ENCODE measurements at regions not wholly inside any gene's neighbourhood (a gene's known extent, or its start where the extent isn't known, plus 50 kb on each side); places are given as distances from the start of the nearest gene placed in this dataset.

DNA sequence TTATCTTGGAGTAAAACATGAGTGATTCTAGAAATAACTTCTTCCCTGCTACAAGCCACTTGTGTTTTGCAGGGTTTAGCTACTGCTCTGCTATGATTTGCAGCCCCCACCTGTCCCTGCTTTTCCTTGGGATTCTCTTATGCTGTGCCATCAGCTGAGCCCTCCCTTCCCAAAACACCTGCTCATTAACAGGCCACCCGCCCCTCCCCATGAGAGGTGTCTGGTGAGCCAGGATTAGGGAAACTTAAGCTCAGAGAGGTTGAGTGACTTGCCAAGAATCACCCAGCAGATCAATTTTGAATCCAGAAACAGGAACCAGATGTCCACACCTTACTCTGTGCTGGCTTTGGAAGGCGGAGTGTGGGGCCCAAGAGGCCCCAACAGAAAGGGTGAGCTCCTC lies 111.7 kb upstream of the CXCL14 start:
- in situ Hi-C loops (cut with HindIII; ENCODE audit: low sequenced_read_pairs) = no loop called here
- H3K4me3 ChIP-seq (ENCODE audit: low read depth, low read length) = no peak overlapping the region
- TF ChIP-seq, protein P1, sequence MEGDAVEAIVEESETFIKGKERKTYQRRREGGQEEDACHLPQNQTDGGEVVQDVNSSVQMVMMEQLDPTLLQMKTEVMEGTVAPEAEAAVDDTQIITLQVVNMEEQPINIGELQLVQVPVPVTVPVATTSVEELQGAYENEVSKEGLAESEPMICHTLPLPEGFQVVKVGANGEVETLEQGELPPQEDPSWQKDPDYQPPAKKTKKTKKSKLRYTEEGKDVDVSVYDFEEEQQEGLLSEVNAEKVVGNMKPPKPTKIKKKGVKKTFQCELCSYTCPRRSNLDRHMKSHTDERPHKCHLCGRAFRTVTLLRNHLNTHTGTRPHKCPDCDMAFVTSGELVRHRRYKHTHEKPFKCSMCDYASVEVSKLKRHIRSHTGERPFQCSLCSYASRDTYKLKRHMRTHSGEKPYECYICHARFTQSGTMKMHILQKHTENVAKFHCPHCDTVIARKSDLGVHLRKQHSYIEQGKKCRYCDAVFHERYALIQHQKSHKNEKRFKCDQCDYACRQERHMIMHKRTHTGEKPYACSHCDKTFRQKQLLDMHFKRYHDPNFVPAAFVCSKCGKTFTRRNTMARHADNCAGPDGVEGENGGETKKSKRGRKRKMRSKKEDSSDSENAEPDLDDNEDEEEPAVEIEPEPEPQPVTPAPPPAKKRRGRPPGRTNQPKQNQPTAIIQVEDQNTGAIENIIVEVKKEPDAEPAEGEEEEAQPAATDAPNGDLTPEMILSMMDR (IDR thresholded peaks at IDR 0.05; ENCODE audit: low read depth, low read length) = no peak
- DNase-seq (ENCODE audit: low read depth, low spot score) = no peak

DNA sequence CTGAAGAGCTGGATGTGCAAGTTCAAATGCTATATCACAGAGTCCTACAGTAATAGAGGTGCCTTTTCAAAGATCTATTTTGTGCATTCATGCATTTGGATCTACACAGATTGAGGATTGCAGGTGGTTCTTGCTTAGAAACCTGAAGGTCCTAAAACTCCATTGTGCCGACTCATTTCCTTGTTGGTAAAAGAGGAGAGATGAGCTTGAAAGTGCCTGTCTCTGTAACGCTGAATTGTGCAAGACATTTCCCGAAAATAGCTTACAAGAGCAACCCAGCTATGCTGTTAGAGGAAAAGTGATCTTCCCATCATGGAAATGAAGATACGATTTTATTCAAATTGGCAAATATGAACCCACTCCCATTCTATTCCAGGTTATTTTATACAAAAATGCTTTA lies 110.7 kb upstream of the CXCL14 start:
- no peak for DNase-seq (ENCODE audit: low read depth, low spot score)
- in situ Hi-C loops (cut with HindIII; ENCODE audit: low sequenced_read_pairs) = no loop called here
- no peak overlapping the region for H3K4me3 ChIP-seq (ENCODE audit: low read depth, low read length)
- TF ChIP-seq, protein P1 (IDR thresholded peaks at IDR 0.05; ENCODE audit: low read depth, low read length) = no peak

DNA sequence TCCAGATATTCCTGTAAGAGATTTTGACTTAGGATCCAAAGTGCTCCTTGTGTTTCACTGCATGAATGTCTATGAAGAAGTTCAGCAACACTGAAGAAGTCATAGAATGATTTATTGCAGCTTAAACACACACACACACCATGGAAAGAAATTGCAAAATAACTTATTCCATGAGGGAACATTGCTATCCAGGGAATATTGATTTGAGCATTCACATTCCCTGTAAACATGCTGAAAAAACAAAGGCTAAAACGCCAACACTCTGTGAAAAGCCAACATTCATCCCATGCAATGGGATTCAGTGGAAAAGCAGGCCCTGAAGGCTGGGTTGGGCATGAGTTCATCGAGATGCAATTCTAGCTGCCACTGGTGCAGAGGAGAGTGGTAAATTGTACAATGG lies 109.6 kb upstream of the CXCL14 start:
- no peak overlapping the region for H3K4me3 ChIP-seq (ENCODE audit: low read depth, low read length)
- in situ Hi-C loops (cut with HindIII; ENCODE audit: low sequenced_read_pairs) = no loop called here
- DNase-seq (ENCODE audit: low read depth, low spot score) = no peak
- TF ChIP-seq, protein P1 (IDR thresholded peaks at IDR 0.05; ENCODE audit: low read depth, low read length) = no peak

DNA sequence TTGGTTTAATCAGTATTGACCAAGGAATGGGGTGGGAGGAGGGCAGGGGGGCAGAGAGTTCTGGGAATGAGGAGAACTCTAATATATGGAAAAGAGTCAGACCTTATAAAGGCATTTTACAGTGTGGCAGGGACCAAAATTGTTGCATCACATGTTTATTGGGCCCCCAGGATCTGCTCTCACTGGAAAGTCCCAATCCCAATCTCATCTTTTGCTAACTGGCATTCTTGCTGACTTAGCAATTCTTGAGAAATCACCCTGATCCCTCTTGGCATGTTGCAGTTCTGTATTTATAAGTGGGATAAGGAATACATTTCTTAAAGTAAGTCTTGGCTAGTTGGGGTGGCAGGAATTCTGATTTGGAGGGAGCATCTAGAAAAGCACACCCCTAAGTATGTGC lies 104.4 kb upstream of the CXCL14 start:
- in situ Hi-C loops (cut with HindIII; ENCODE audit: low sequenced_read_pairs) = no loop called here
- DNase-seq (ENCODE audit: low read depth, low spot score) = no peak
- TF ChIP-seq, protein P1 (IDR thresholded peaks at IDR 0.05; ENCODE audit: low read depth, low read length) = no peak
- H3K4me3 ChIP-seq (ENCODE audit: low read depth, low read length) = no peak overlapping the region

DNA sequence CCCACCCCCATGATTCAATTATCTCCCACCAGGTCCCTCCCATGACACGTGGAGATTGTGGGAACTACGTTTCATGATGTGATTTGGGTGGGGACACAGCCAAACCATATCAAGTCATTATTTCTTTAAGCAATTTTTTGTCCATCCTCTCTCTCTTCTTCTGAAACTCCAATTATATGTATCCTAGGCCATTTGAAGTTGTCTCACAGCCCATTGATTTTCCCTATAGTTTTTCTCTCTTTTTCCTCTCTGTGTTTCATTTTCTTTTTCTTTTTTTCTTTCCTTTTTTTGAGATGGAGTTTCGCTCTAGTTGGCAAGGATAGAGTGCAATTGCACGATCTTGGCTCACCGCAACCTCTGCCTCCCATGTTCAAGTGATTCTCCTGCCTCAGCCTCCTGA lies 101.9 kb upstream of the CXCL14 start:
- in situ Hi-C loops (cut with HindIII; ENCODE audit: low sequenced_read_pairs) = no loop called here

DNA sequence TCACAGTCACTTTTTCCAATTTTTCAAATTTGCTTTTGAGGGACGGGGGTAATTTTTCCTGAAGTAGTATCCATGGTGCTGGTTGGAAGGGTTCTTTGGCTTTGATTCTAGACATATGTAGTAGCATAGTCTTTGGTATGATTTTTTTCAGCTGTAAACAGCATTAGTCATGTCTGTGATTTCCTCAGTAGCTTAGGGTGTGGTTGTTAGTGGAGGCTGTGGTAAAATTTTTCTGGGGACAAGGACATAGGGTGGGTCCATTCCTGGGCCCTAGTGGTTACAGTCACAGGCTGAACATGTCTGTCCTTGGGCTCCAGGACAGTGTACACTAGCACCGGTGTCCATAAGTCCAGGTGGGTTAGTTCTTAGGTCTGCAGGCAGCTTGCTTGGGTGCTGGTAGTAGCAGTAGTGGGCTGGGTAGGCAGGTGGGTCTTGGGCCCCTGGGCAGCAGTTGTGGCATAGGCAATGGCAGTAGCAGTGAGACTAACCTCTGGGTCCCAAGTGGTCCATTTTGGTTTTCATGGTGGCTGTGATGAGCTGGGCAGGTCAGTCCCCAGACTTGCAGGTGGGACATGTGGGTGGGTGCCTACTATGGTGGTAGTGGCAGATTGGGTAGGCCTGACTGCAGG lies 100.0 kb upstream of the CXCL14 start:
- in situ Hi-C loops (cut with HindIII; ENCODE audit: low sequenced_read_pairs) = no loop called here
- H3K4me3 ChIP-seq (ENCODE audit: low read depth, low read length) = no peak overlapping the region
- no peak for DNase-seq (ENCODE audit: low read depth, low spot score)
- TF ChIP-seq, protein P1 (IDR thresholded peaks at IDR 0.05; ENCODE audit: low read depth, low read length) = no peak

More for the DNA sequence above, 101.9 kb upstream of the CXCL14 start:
- no peak for DNase-seq (ENCODE audit: low read depth, low spot score)
- TF ChIP-seq, protein P1 (IDR thresholded peaks at IDR 0.05; ENCODE audit: low read depth, low read length) = no peak
- H3K4me3 ChIP-seq (ENCODE audit: low read depth, low read length) = no peak overlapping the region
